GM12878 (cell line): ENCODE measurements at regions not wholly inside any gene's neighbourhood (a gene's known extent, or its start where the extent isn't known, plus 50 kb on each side); places are given as distances from the start of the nearest gene placed in this dataset.

ENCODE experiments used
- CTCF ChIP-seq, 3 experiments: IDR thresholded peaks in 2 of 3; conservative IDR thresholded peaks in 1 of 3; 2 replicates each; pipeline ENCODE4 v1.5.1; 2011; ENCODE audit warnings: low read depth in 3 of 3, low read length in 3 of 3, mild to moderate bottlenecking in 3 of 3, control low read depth in 2 of 3, moderate library complexity in 2 of 3, inconsistent platforms in 1 of 3, mixed read lengths in 1 of 3; ENCODE audit not compliant: control insufficient read depth in 2 of 3, insufficient read depth in 1 of 3; ENCODE audit errors: extremely low read depth in 1 of 3
- TAF1 ChIP-seq: IDR thresholded peaks from 2 replicates; pipeline ENCODE4 v1.6.1; 2011; ENCODE audit warnings: mild to moderate bottlenecking, low read depth, low read length, borderline replicate concordance

DNA sequence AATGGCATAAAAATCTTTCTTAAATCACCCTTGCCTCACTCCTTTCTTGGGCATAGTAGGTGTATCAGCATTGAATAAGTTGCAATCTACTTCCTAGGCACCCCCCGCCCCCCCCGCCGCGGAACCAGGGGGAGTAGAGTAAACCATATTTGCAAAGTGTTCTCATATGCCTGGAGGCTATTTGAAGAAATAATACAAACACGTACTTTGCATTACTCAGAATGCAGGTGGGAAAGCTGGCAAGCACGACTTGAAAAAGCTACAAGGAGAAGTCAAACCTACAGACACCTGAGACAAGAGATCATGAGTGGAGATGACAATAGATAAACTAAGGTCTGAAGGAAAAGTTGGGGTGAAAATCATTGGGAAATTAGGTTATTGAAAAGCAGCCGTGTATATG is 65.6 kb downstream of the POM121L12 start:
- TF ChIP-seq CTCF (IDR thresholded peaks at IDR 0.05 in 2 of 3, conservative IDR thresholded peaks at IDR 0.05 in 1 of 3; ENCODE audit: control insufficient read depth in 2 of 3, extremely low read depth in 1 of 3, insufficient read depth in 1 of 3, low read depth in 3 of 3, low read length in 3 of 3) (no peak), TAF1 (no peak)
